ENCODE measurements at regions not wholly inside any gene's neighbourhood (a gene's known extent, or its start where the extent isn't known, plus 50 kb on each side); places are given as distances from the start of the nearest gene placed in this dataset.
A peak's percentile ranks its signal among the peaks of the same experiment; 100 is the strongest.

- TF ChIP-seq EZH2 (IDR thresholded peaks at IDR 0.05; ENCODE audit: insufficient read depth, low read length): no peak
- TF ChIP-seq CTCF (IDR thresholded peaks at IDR 0.05; ENCODE audit: insufficient read depth, low read depth, low read length): no peak
- Mint-ChIP-seq H3K4me1 (ENCODE audit: low read depth, unreplicated experiment) (peaks cover 44% of the 10 kb centered on the region), H3K4me3 (ENCODE audit: unreplicated experiment) (no peak overlapping the region), H3K9me3 (ENCODE audit: unreplicated experiment) (no peaks in the 10 kb centered on the region), H3K36me3 (ENCODE audit: low read depth, unreplicated experiment) (no peaks in the 10 kb centered on the region), H3K27ac (ENCODE audit: unreplicated experiment) (peak overlapping the region; percentile 84), H3K27me3 (ENCODE audit: low read depth, unreplicated experiment) (no peaks in the 10 kb centered on the region)
- FAIRE-seq (no peak), DNase-seq (ENCODE audit: low read depth) (peak; percentile 68)
- no peaks in the 10 kb centered on the region for H3K27me3 ChIP-seq (ENCODE audit: insufficient read depth, low read length)
- no peak overlapping the region for H3K4me2 ChIP-seq (ENCODE audit: low read length)
- no peaks in the 10 kb centered on the region for H3K79me2 ChIP-seq (ENCODE audit: insufficient read depth, low read length)
- no peak overlapping the region for H2AFZ ChIP-seq (ENCODE audit: low read depth, low read length)
- no peaks in the 10 kb centered on the region for H3K36me3 ChIP-seq (ENCODE audit: insufficient read depth, low read length)
- no peak overlapping the region for H3K9ac ChIP-seq (ENCODE audit: low read length)
- no peak overlapping the region for H3K4me3 ChIP-seq (ENCODE audit: insufficient read depth, low read depth, low read length)
- no peak overlapping the region for H3K27ac ChIP-seq (ENCODE audit: low read depth, low read length)
- H3K4me1 ChIP-seq (ENCODE audit: insufficient read depth, low read length): peaks cover 25% of the 10 kb centered on the region
- no peaks in the 10 kb centered on the region for H4K20me1 ChIP-seq (ENCODE audit: insufficient read depth, low read length)
- H3K9me3 ChIP-seq (ENCODE audit: insufficient read depth, low read depth, low read length): no peaks in the 10 kb centered on the region
Measured at GRCh38 chr6:139595183-139595582, 220.7 kb upstream of the CITED2 start.

- Mint-ChIP-seq H3K4me3 (ENCODE audit: unreplicated experiment) (no peak overlapping the region), H3K36me3 (ENCODE audit: low read depth, unreplicated experiment) (no peaks in the 10 kb centered on the region), H3K27ac (ENCODE audit: unreplicated experiment) (peak overlapping the region; percentile 84), H3K9me3 (ENCODE audit: unreplicated experiment) (no peaks in the 10 kb centered on the region), H3K4me1 (ENCODE audit: low read depth, unreplicated experiment) (peaks cover 47% of the 10 kb centered on the region), H3K27me3 (ENCODE audit: low read depth, unreplicated experiment) (no peaks in the 10 kb centered on the region)
- no peaks in the 10 kb centered on the region for H4K20me1 ChIP-seq (ENCODE audit: insufficient read depth, low read length)
- peaks cover 25% of the 10 kb centered on the region for H3K4me1 ChIP-seq (ENCODE audit: insufficient read depth, low read length)
- no peak overlapping the region for H3K4me3 ChIP-seq (ENCODE audit: insufficient read depth, low read depth, low read length)
- no peak overlapping the region for H3K9ac ChIP-seq (ENCODE audit: low read length)
- no peak for FAIRE-seq
- no peak overlapping the region for H2AFZ ChIP-seq (ENCODE audit: low read depth, low read length)
- H3K27ac ChIP-seq (ENCODE audit: low read depth, low read length): no peak overlapping the region
- H3K36me3 ChIP-seq (ENCODE audit: insufficient read depth, low read length): no peaks in the 10 kb centered on the region
- no peaks in the 10 kb centered on the region for H3K27me3 ChIP-seq (ENCODE audit: insufficient read depth, low read length)
- DNase-seq (ENCODE audit: low read depth): no peak
- no peak overlapping the region for H3K4me2 ChIP-seq (ENCODE audit: low read length)
- TF ChIP-seq EZH2 (IDR thresholded peaks at IDR 0.05; ENCODE audit: insufficient read depth, low read length): no peak
- no peak for TF ChIP-seq CTCF (IDR thresholded peaks at IDR 0.05; ENCODE audit: insufficient read depth, low read depth, low read length)
- no peaks in the 10 kb centered on the region for H3K79me2 ChIP-seq (ENCODE audit: insufficient read depth, low read length)
- no peaks in the 10 kb centered on the region for H3K9me3 ChIP-seq (ENCODE audit: insufficient read depth, low read depth, low read length)
Measured at GRCh38 chr6:139594333-139594965, 220.0 kb upstream of the CITED2 start.

- Histone ChIP-seq H3K4me2 (ENCODE audit: low read length) (no peak overlapping the region), H3K4me1 (ENCODE audit: insufficient read depth, low read length) (peaks cover 23% of the 10 kb centered on the region), H3K36me3 (ENCODE audit: insufficient read depth, low read length) (no peaks in the 10 kb centered on the region), H2AFZ (ENCODE audit: low read depth, low read length) (no peak overlapping the region), H3K27ac (ENCODE audit: low read depth, low read length) (no peak overlapping the region), H3K9ac (ENCODE audit: low read length) (no peak overlapping the region), H3K79me2 (ENCODE audit: insufficient read depth, low read length) (no peaks in the 10 kb centered on the region), H3K27me3 (ENCODE audit: insufficient read depth, low read length) (no peaks in the 10 kb centered on the region), H4K20me1 (ENCODE audit: insufficient read depth, low read length) (no peaks in the 10 kb centered on the region), H3K4me3 (ENCODE audit: insufficient read depth, low read depth, low read length) (no peak overlapping the region), H3K9me3 (ENCODE audit: insufficient read depth, low read depth, low read length) (no peaks in the 10 kb centered on the region)
- Mint-ChIP-seq H3K27ac (ENCODE audit: unreplicated experiment) (no peak overlapping the region), H3K9me3 (ENCODE audit: unreplicated experiment) (no peaks in the 10 kb centered on the region), H3K36me3 (ENCODE audit: low read depth, unreplicated experiment) (no peaks in the 10 kb centered on the region), H3K4me3 (ENCODE audit: unreplicated experiment) (no peak overlapping the region), H3K27me3 (ENCODE audit: low read depth, unreplicated experiment) (no peaks in the 10 kb centered on the region), H3K4me1 (ENCODE audit: low read depth, unreplicated experiment) (peaks cover 52% of the 10 kb centered on the region)
- TF ChIP-seq CTCF (IDR thresholded peaks at IDR 0.05; ENCODE audit: insufficient read depth, low read depth, low read length): no peak
- FAIRE-seq (no peak), DNase-seq (ENCODE audit: low read depth) (no peak)
Measured at GRCh38 chr6:139593081-139593480, 218.6 kb upstream of the CITED2 start.
